Kidney (tissue), 13 donors: ENCODE measurements at regions not wholly inside any gene's neighbourhood (a gene's known extent, or its start where the extent isn't known, plus 50 kb on each side); places are given as distances from the start of the nearest gene placed in this dataset.

Source experiments
- DNase-seq, 5 donors: peaks; one replicate each; pipeline ENCODE4 v3.0.0-alpha.2; 2013 to 2020
- FAIRE-seq: peaks from 2 replicates; lab custom pipeline; 2012; peaks lifted over from hg19 to GRCh38; lab: Jason Lieb, UNC
- H3K27ac ChIP-seq, 2 donors: one replicate each; pipeline ENCODE4 v1.7.0; 2013; ENCODE audit warnings: low read depth in 2 of 2, low read length in 2 of 2, inconsistent platforms in 1 of 2
- H3K27me3 ChIP-seq: one replicate; pipeline ENCODE4 v1.7.1; 2013; ENCODE audit warnings: low read length, inconsistent platforms; ENCODE audit not compliant: control insufficient read depth, insufficient read depth
- H3K36me3 ChIP-seq, 3 donors: one replicate each; pipeline versions ENCODE4 v1.7.0 to v1.7.1; 2013; ENCODE audit warnings: low read length in 3 of 3, control low read depth in 1 of 3, inconsistent platforms in 1 of 3; ENCODE audit not compliant: insufficient read depth in 3 of 3, control insufficient read depth in 2 of 3
- H3K4me1 ChIP-seq, 3 donors: one replicate each; pipeline versions ENCODE4 v1.7.0 to v1.7.1; 2013; ENCODE audit warnings: low read length in 3 of 3, inconsistent platforms in 1 of 3, low read depth in 1 of 3; ENCODE audit not compliant: control insufficient read depth in 2 of 3, insufficient read depth in 2 of 3
- H3K4me3 ChIP-seq, 3 donors: one replicate each; pipeline versions ENCODE4 v1.7.0 to v1.8.1; 2013; ENCODE audit warnings: low read length in 3 of 3, control low read depth in 1 of 3, inconsistent platforms in 1 of 3
- H3K9ac ChIP-seq, 3 donors: one replicate each; pipeline versions ENCODE4 v1.7.0 to v1.7.1; 2013; ENCODE audit warnings: low read length in 3 of 3, control low read depth in 1 of 3, inconsistent platforms in 1 of 3
- H3K9me3 ChIP-seq, 3 donors: one replicate each; pipeline versions ENCODE4 v1.7.0 to v1.7.1; 2013; ENCODE audit warnings: low read length in 3 of 3, control low read depth in 1 of 3, inconsistent platforms in 1 of 3; ENCODE audit not compliant: control insufficient read depth in 2 of 3, insufficient read depth in 1 of 3
- intact Hi-C: fragments of 100-400 bp; cut with DNase I; formaldehyde crosslinking; loops from one replicate; pipeline ENCODE4 v1.11.1; 2022
- TF ChIP-seq, protein P1 (sequence below): IDR thresholded peaks from 3 replicates; pipeline ENCODE4 v1.5.1; 2012; ENCODE audit warnings: mild to moderate bottlenecking, moderate library complexity, borderline replicate concordance; ENCODE audit not compliant: insufficient read depth; ENCODE audit errors: extremely low read depth
- donor health status: control.
- donor health status: control.
- donor health status: control.
- donor health status: control.
- donor health status: control.
- donor health status: DM: yes; HTN: yes; CAD: no.
- donor health status: Normal renal cell carcinoma (clear cell type).

DNA sequence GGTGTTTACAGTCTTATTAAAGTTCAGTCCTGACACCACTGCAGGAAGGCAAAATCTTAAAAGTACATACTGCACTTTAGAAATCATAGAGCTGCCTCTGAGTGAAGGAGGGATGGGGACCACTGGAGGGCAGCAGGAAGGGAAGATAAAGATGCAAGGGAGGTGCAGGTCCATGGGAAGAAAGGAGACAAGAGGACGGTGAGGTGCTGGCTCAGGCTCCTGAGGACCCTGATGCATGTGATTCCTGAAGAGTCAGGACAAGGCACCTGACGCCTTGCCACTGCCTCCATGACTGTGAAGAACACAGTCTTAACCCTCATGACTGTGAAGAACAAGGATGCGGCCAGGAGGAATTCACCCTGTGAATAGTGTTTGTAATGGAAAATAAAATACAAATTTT, 116.2 kb upstream of the NPAS2 start:
- Histone ChIP-seq H3K4me1 (no peaks in the 10 kb centered on the region), H3K36me3 (no peaks in the 10 kb centered on the region), H3K9me3 (no peaks in the 10 kb centered on the region), H3K4me3 (no peak overlapping the region), H3K9ac (no peak overlapping the region), H3K27me3 (no peaks in the 10 kb centered on the region), H3K27ac (no peak overlapping the region)
- no peak for FAIRE-seq
- intact Hi-C loops = no loop called here
- DNase-seq = no peak
- TF ChIP-seq, protein P1, sequence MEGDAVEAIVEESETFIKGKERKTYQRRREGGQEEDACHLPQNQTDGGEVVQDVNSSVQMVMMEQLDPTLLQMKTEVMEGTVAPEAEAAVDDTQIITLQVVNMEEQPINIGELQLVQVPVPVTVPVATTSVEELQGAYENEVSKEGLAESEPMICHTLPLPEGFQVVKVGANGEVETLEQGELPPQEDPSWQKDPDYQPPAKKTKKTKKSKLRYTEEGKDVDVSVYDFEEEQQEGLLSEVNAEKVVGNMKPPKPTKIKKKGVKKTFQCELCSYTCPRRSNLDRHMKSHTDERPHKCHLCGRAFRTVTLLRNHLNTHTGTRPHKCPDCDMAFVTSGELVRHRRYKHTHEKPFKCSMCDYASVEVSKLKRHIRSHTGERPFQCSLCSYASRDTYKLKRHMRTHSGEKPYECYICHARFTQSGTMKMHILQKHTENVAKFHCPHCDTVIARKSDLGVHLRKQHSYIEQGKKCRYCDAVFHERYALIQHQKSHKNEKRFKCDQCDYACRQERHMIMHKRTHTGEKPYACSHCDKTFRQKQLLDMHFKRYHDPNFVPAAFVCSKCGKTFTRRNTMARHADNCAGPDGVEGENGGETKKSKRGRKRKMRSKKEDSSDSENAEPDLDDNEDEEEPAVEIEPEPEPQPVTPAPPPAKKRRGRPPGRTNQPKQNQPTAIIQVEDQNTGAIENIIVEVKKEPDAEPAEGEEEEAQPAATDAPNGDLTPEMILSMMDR = no peak

GRCh38 chr2:100704156-100704555, 115.8 kb upstream of the NPAS2 start:
- intact Hi-C loops = no loop called here
- no peaks in the 10 kb centered on the region for H3K36me3 ChIP-seq
- TF ChIP-seq, protein P1 = no peak
- H3K9ac ChIP-seq = no peak overlapping the region
- H3K27me3 ChIP-seq = no peaks in the 10 kb centered on the region
- H3K4me1 ChIP-seq = no peaks in the 10 kb centered on the region
- no peak overlapping the region for H3K4me3 ChIP-seq
- no peak for DNase-seq
- no peaks in the 10 kb centered on the region for H3K9me3 ChIP-seq
- no peak for FAIRE-seq
- no peak overlapping the region for H3K27ac ChIP-seq

DNA sequence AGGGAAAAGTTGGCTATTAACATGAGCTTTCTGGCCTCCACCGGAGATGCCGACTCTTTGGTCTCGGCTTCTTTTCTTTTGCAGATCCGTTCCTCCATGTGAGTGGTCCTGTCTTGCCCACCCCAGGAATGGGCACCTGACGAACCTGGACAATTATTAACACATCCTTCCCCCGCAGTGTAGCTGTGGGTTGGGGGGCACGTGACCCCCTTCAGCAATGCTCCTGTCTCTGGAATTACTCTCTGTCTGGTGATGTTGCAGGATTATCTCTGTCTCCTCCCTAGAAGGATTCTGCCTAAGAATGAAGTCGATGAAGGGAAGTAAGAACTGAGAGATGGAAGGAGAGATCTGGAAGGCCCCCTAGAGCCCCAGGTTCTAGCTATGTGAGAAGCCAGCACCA, 115.2 kb upstream of the NPAS2 start:
- Histone ChIP-seq H3K4me1 (no peaks in the 10 kb centered on the region), H3K9ac (no peak overlapping the region), H3K27ac (no peak overlapping the region), H3K4me3 (no peak overlapping the region), H3K36me3 (no peaks in the 10 kb centered on the region), H3K9me3 (no peaks in the 10 kb centered on the region), H3K27me3 (no peaks in the 10 kb centered on the region)
- DNase-seq = no peak
- intact Hi-C loops = no loop called here
- TF ChIP-seq, protein P1 = no peak
- no peak for FAIRE-seq
